KMS-11 (cell line): ENCODE measurements at regions not wholly inside any gene's neighbourhood (a gene's known extent, or its start where the extent isn't known, plus 50 kb on each side); places are given as distances from the start of the nearest gene placed in this dataset.

Experiments
- H2AFZ ChIP-seq: fragments of 200-600 bp; sonication (generic); 2 replicates; pipeline ENCODE4 v1.6.1; 2016; ENCODE audit warnings: antibody characterized with exemption, mixed run types, low read depth
- H3K27ac ChIP-seq: fragments of 200-600 bp; sonication (generic); 2 replicates; pipeline ENCODE4 v1.6.1; 2016; ENCODE audit warnings: mild to moderate bottlenecking, mixed run types
- H3K27me3 ChIP-seq: fragments of 200-600 bp; sonication (generic); 2 replicates; pipeline ENCODE4 v1.6.1; 2017; ENCODE audit warnings: mild to moderate bottlenecking, low read depth, mixed run types, moderate library complexity; ENCODE audit not compliant: insufficient read depth
- H3K36me3 ChIP-seq: fragments of 200-600 bp; sonication (generic); 2 replicates; pipeline ENCODE4 v1.6.1; 2017; ENCODE audit warnings: mild to moderate bottlenecking, mixed run types; ENCODE audit not compliant: insufficient read depth
- H3K4me1 ChIP-seq: fragments of 200-600 bp; sonication (generic); 2 replicates; pipeline ENCODE4 v1.6.1; 2016; ENCODE audit warnings: mild to moderate bottlenecking, low read depth, mixed run types; ENCODE audit not compliant: poor library complexity, severe bottlenecking
- H3K4me2 ChIP-seq: fragments of 200-600 bp; sonication (generic); 2 replicates; pipeline ENCODE4 v1.7.0; 2016; ENCODE audit warnings: mild to moderate bottlenecking, mixed run types
- H3K4me3 ChIP-seq: fragments of 200-600 bp; sonication (generic); IDR thresholded peaks from 2 replicates; pipeline ENCODE4 v1.6.1; 2017; ENCODE audit warnings: low read depth, low read length, mixed read lengths; ENCODE audit not compliant: insufficient read depth
- H3K79me2 ChIP-seq: fragments of 200-600 bp; sonication (generic); 2 replicates; pipeline ENCODE4 v1.6.1; 2016; ENCODE audit warnings: low read depth, mixed run types; ENCODE audit not compliant: insufficient read depth
- H3K9ac ChIP-seq: fragments of 200-600 bp; sonication (generic); 2 replicates; pipeline ENCODE4 v1.6.1; 2016; ENCODE audit warnings: mild to moderate bottlenecking, mixed run types
- H4K20me1 ChIP-seq: fragments of 200-600 bp; sonication (generic); 2 replicates; pipeline ENCODE4 v1.6.1; 2016; ENCODE audit warnings: mild to moderate bottlenecking, mixed run types; ENCODE audit not compliant: insufficient read depth
- TF ChIP-seq, protein P1 (sequence below): fragments of 200-600 bp; sonication (generic); conservative IDR thresholded peaks from 2 replicates; pipeline ENCODE4 v1.6.1; 2017; ENCODE audit warnings: low read depth, mild to moderate bottlenecking, antibody characterized with exemption, low read length, moderate library complexity, mixed read lengths

GRCh38 chr9:81824802-81825730, 103.2 kb upstream of the SPATA31D4 start:
- H3K4me3 ChIP-seq: no peak overlapping the region
- no peak overlapping the region for H3K4me2 ChIP-seq
- TF ChIP-seq, protein P1, sequence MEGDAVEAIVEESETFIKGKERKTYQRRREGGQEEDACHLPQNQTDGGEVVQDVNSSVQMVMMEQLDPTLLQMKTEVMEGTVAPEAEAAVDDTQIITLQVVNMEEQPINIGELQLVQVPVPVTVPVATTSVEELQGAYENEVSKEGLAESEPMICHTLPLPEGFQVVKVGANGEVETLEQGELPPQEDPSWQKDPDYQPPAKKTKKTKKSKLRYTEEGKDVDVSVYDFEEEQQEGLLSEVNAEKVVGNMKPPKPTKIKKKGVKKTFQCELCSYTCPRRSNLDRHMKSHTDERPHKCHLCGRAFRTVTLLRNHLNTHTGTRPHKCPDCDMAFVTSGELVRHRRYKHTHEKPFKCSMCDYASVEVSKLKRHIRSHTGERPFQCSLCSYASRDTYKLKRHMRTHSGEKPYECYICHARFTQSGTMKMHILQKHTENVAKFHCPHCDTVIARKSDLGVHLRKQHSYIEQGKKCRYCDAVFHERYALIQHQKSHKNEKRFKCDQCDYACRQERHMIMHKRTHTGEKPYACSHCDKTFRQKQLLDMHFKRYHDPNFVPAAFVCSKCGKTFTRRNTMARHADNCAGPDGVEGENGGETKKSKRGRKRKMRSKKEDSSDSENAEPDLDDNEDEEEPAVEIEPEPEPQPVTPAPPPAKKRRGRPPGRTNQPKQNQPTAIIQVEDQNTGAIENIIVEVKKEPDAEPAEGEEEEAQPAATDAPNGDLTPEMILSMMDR: no peak
- H3K4me1 ChIP-seq: peaks cover 34% of the 10 kb centered on the region
- no peaks in the 10 kb centered on the region for H3K79me2 ChIP-seq
- H3K27ac ChIP-seq: no peak overlapping the region
- H3K27me3 ChIP-seq: peaks cover 7% of the 10 kb centered on the region; the same call in 1 of the 2 replicates
- H3K36me3 ChIP-seq: no peaks in the 10 kb centered on the region
- H4K20me1 ChIP-seq: no peaks in the 10 kb centered on the region
- H3K9ac ChIP-seq: no peak overlapping the region
- H2AFZ ChIP-seq: no peak overlapping the region

DNA sequence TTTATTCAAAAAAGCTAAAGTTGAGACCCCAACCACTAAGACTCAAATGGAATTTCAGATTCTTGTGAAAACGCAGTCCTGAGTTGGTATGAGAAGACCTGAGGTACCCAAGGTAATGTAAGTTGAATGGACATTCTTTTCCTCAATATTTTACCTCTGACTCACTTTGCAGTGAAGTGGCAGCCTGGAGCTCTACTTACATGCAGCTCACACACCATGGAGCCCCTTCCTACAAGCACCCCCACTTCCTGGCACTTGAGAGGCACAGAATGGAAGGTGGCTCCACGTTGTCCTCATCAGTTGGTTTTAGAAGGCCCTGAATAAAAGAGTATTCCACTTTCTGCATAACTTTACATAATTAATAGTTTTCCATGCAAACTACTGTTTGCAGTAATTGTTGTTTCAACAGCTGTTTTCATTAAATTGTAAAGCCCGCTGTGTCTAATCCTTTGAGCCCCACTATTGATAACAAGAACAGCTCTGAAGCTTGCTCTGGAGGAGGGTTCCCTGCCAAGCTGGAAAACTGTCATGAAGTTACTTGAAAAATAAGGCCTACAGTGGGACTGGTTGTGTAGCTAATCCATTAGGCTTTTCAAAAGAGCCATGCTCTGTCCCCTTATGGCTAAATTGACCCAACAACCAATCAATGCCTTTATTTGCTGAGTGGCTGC, 102.2 kb upstream of the SPATA31D4 start:
- Histone ChIP-seq H3K27me3 (peaks cover 7% of the 10 kb centered on the region; the same call in 1 of the 2 replicates), H2AFZ (no peak overlapping the region), H3K4me1 (peaks cover 34% of the 10 kb centered on the region), H3K4me2 (no peak overlapping the region), H3K9ac (no peak overlapping the region), H3K4me3 (no peak overlapping the region), H3K36me3 (no peaks in the 10 kb centered on the region), H3K27ac (no peak overlapping the region), H3K79me2 (no peaks in the 10 kb centered on the region), H4K20me1 (no peaks in the 10 kb centered on the region)
- TF ChIP-seq, protein P1: no peak

- Histone ChIP-seq H3K36me3 (no peaks in the 10 kb centered on the region), H4K20me1 (no peaks in the 10 kb centered on the region), H3K79me2 (no peaks in the 10 kb centered on the region), H3K9ac (no peak overlapping the region), H3K4me3 (no peak overlapping the region), H3K27me3 (peaks cover 7% of the 10 kb centered on the region; the same call in 1 of the 2 replicates), H3K4me2 (peak overlapping the region; percentile 43; the same call in 1 of the 2 replicates), H3K4me1 (peaks cover 30% of the 10 kb centered on the region), H2AFZ (no peak overlapping the region), H3K27ac (no peak overlapping the region)
- TF ChIP-seq, protein P1: no peak
These were observed 101.7 kb upstream of the SPATA31D4 start for GRCh38 chr9:81826517-81826906.

GRCh38 chr9:81827616-81828296, 100.5 kb upstream of the SPATA31D4 start:
- H3K27ac ChIP-seq: no peak overlapping the region
- H3K4me2 ChIP-seq: peak overlapping the region; percentile 43
- H3K4me1 ChIP-seq: peaks cover 28% of the 10 kb centered on the region

More at GRCh38 chr9:81827616-81828296, 100.5 kb upstream of the SPATA31D4 start:
- H3K9ac ChIP-seq: no peak overlapping the region
- H2AFZ ChIP-seq: no peak overlapping the region
- no peaks in the 10 kb centered on the region for H4K20me1 ChIP-seq
- TF ChIP-seq, protein P1: no peak
- H3K79me2 ChIP-seq: no peaks in the 10 kb centered on the region
- no peaks in the 10 kb centered on the region for H3K36me3 ChIP-seq
- peaks cover 7% of the 10 kb centered on the region; the same call in 1 of the 2 replicates for H3K27me3 ChIP-seq
- no peak overlapping the region for H3K4me3 ChIP-seq
